GM18498 (cell line): ENCODE measurements at regions not wholly inside any gene's neighbourhood (a gene's known extent, or its start where the extent isn't known, plus 50 kb on each side); places are given as distances from the start of the nearest gene placed in this dataset.

Source experiments
- ATAC-seq: cut with Tn5 transposase; IDR thresholded peaks from one replicate; pipeline ENCODE4 v1.9.1; 2021; ENCODE audit warnings: mild to moderate bottlenecking, moderate library complexity; ENCODE audit not compliant: unreplicated experiment

DNA sequence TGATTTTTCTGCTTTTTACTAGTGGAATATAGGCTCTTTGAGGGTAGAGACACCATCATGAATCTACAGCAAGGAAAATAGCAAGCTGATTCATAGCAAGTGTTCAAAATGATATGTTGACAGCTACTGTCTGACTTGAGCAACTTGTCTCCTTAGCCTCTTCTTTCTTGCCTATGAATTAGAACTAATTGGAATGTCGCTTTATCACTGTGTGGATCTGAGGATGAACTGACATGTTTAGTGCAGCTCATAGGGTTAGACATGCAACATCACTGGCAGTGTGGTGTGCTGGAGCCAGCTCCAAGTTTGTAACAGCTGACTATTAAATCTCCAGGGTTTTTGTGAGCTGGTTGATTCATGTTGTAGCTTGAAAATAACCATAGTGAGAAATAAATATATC, 1068.4 kb downstream of the PCDH18 start:
- ATAC-seq = no peak

DNA sequence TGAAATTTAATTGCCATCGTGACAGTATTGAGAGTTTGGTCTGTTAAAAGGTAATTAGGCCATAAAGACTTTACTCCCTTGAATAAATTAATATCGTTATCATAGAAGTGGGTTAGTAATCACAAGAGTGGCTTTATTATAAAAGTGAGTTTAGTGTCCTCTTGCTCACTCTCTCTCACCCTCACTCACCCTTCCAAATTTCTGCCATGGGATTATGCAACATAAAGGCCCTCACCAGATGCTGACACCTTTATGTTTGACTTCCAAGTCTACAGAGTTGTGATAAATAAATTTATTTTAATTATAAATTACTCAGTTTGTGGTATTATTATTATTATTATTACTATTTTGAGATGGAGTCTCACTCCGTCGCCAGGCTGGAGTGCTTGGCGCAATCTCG, 1070.8 kb downstream of the PCDH18 start:
- ATAC-seq = no peak

DNA sequence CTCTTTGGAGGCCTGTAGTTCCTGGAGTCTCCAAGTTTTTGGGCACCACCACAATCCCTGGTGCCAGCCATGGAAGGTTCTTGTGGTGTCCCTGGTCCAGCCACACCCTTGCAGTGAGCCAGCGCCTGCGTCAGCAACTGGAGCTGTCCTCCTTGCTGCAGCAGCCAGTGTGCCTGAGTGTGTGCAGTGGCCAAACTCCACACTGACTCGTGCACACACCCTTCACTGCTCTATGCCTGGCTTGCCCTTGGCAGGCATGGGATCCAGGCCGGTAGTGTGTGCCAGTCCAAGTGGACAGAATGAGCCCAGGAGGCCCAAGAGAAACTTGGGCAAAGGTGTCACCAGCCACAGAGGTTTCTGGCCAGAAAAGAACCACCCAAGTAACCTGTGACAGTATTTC, 1074.0 kb downstream of the PCDH18 start:
- ATAC-seq = no peak

DNA sequence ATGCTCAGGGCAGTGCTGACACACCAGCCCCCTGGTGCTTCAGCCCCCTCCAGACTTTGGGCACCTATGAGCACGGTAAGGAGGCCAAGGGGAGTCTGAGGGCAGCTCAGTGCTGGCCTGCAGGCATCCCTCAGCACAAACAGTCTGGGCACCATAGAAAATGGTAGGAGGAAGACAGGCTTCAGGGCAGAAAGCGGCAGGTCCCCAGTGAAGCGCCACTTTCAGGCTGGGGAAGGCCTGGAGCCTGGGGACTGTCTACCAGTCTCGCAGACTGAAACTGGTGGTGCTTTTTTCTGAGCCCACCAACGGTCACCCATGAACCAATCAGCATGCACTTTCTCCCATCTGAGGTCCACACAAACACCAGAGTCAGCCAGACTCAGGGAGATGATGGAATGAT, 1074.7 kb downstream of the PCDH18 start:
- no peak for ATAC-seq

DNA sequence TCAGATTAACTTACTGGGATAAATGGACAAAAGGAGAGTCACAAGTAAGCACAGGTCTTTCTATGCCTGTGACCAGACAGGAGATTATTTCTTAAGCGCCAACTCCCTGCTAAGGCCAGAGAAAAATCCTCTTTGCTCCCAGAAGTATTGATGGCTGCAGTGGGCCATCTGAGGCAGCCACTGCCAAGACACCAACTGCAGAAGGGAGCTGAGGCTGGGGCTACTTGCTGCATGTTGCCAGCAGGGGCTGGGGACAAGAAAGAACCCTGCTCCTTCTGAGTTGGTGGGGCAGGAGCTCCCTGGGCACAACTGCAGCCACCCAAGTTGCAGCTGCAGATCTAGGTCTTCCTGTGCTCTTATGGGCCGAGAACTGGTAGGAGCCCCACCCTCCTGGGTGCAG, 1075.3 kb downstream of the PCDH18 start:
- no peak for ATAC-seq

DNA sequence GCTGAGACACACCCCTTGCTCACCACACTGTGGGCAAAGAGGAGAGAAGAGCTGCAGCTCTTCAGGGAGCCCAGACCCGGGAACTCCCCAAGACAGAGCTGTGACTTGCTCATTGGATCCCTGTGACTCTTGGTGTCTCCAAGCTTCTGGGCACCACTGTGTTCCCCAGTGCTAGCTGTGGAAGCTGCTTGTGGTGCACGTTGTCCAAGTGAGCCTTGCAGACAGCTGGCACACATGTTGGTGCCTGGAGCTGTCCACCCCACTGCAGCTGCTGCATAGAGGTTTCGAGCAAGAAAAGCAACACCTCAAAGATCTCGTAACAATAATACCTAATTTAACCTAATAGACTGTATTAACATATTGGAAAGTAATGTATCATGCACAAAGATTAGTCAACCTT, 1089.3 kb downstream of the PCDH18 start:
- ATAC-seq = no peak

DNA sequence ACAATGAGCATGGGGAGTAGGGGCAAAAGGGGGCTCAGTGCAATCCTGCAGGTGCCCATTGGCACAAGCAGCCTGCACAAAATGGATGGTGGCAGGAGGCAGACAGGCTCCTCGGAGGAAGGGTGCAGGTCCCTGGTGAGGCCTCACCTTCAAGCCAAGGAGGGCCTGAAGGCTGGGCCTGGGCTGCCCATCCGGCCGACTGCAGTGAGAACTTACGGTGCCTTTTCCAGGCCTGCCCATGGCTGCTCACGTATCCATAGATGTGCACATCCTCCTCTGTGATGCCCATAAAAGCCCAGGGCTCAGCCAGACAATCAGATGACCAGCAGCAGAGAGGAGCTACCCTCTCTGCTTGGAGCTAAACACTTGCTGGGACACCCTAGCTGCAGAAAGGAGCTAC, 1089.8 kb downstream of the PCDH18 start:
- no peak for ATAC-seq

DNA sequence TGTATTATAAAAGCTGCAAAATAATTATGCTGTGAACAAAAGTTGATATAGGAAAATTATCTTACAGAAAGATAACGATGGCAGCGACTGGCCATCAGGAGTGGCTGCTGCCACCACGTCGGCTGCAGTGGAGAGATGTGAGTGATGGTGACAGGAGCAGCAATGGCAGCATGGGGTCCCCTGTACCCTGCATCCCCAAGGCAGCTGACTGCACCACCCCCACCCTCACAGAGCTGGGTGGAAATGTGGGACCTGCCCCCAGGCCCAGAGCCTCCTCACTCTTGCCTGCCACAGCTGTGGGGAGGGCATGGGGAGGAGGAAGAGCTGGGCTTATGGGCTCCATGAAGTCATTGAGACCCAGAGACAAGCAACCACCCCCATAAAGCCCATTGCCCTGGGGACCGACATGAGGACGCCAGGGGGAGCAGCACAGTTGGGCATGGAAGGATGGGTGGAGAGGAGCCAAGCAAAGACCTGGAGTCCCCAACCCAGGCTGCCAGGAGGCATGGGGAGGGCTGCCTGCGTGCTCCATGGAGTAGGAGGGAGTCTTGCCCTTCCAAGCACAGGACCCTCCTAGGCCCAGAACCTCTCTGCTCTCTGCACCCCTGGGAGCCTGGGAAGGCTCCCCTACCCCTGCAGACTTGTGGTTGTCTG, 1090.5 kb downstream of the PCDH18 start:
- no peak for ATAC-seq

DNA sequence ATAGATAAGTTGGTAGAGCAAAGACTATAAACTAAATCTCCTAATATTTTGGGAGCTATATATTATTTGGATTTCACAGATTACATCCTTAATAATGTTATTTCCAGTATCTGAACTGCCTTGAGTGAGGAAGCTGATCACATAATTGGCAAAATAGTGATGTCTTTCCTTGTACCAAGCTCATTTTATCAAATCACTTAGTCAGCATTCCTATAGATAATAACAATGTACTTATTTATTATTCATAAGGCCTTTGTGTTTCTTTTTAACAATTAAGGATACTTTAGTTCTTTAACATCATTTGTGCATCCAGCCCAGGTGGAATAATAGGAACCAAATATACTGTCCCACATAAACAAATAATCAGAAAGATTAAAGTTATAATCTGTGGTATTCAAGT, 1093.6 kb downstream of the PCDH18 start:
- no peak for ATAC-seq

DNA sequence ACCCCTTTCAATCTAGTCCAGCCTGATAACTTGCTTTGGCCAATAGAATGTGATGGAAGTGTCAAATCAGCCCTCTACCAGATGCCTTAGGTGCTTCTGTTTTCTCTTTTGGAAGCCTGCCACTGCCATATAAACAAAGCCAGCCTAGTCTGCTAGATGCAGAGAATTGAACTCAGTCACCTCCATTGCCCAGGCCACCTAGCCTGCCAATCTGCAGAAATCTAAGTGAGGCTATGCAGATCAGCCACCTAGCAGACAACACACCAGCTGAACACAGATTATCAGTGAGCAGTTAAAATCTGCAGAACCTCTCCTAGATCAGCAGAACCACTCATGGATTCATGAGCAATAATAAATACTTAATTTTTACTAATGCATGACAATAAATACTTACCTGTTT, 1108.2 kb downstream of the PCDH18 start:
- ATAC-seq = no peak

DNA sequence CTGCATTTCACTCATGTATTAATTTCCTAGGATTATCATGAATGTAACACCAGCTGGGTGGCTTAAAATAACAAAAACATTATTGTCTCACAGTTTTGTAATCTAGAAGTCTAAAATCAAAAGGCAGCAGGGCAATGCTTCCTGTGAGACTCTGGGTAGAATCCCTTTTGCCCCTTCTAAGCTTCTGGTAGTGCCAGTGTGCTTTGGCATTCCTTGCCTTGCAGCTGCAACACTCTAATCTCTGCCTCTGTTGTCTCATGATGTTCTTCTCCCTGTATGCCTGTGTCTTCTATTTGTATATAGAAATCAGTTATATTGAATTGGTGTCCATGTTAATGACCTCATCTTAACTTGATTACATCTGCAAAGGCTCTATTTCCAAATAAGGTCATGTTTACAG, 1117.3 kb downstream of the PCDH18 start:
- ATAC-seq = no peak

DNA sequence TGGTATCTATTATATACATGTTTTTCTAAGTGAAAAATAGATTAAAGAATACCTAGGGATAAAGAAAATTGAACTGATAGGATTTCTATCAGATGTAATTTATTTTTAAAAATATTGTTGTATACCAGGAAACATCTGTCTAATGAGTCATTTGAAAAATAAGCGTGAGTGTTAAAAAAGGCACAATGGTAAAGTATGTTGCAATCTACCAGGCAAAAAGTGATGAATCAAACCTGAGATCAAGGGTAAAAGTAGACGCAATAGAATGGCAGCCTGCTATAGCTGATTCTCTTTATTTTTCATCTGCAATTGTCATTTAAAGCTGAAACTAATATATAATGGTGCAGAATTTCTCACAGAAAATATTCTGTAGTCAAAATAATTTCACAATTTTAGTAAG, 1119.6 kb downstream of the PCDH18 start:
- ATAC-seq = no peak

DNA sequence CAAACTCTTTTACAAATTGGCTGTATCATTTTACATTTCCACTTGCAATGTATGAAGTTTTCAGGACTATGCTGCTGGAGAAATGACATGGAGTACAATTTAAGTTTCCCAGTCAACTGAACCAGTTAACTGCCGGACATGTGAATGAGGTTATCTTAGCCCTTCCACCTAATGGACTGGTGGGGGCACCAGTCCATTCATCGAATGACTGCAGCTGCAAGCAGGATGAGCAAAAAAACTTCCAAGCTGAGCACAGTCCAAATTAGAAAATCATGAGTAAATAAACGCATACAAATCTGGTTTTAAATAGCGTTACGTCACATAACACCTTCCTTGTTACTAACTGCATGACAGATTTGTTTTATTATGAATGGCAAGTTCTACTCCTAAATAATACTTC, 1131.5 kb downstream of the PCDH18 start:
- ATAC-seq = no peak

DNA sequence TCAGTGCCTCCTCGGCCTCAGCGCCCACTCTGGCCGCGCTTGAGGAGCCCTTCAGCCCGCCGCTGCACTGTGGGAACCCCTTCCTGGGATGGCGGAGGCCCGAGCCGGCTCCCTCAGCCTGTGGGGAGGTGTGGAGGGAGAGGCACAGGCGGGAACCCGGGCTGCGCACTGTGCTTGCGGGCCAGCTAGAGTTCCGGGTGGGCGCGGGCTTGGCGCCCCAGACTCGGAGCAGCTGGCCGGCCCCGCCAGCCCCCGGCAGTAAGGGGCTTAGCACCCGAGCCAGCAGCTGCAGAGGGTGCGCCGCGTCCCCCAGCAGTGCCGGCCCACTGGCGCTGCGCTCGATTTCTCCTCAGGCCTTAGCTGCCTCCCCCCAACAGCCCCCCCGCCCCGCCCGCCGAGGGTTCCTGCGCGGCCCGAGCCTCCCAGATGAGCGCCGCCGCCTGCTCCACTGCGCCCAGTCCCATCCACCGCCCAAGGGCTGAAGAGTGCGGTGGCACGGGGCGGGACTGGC, 1137.0 kb downstream of the PCDH18 start:
- ATAC-seq = no peak

DNA sequence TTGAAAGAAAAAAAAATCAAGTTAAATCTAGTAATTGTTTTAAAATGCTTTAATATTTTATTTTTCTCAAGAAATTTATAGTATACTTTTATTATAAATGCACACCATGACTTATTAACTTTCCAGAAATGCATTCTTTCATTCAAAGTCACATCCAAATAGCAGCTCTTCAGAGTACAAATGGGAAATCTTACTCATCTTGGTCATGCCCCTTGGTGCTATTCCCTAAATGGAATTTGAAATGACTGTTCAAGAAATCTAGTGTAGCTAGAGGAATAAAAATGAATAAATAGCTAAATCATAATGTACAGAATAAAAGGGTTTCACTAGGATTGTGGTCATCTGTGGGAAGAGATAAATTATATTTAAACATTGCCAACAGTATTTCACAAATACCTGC, 1139.7 kb downstream of the PCDH18 start:
- no peak for ATAC-seq

DNA sequence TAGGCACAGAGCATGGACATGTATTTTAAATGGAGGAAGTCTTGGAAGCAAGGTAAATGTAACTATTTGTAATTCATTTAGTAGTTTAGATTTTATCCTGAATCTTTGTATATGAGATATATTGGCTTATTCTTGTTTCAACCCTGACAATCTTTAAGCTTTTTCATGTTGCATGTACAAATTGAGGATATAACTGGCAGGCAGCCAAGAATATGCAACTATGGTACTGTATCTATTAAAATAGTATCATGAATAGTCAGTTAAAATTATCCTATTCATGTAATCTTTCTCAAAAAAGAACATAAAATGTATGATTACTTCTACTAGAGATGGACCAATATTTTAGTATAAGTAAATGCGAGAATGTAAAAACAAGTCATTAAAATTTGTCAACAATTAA, 1141.5 kb downstream of the PCDH18 start:
- ATAC-seq = no peak

DNA sequence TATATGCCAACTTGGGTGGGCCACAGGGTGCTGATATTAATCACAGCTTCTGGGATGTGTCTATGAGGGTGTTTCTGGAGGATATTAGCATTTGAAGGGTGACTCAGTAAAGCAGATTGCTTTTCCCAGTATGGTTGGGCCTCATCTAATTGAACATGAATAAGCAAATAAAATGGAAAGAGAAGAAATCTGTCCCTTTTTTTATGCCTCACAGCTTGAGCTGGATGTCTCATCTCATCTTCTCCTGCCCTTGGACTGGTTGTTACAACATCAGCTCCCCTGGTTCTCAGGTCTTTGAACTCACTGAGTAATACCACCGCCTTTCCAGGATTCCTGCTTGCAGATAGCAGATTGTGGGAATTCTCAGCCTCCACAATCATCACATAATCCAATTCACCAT, 1149.2 kb downstream of the PCDH18 start:
- no peak for ATAC-seq

DNA sequence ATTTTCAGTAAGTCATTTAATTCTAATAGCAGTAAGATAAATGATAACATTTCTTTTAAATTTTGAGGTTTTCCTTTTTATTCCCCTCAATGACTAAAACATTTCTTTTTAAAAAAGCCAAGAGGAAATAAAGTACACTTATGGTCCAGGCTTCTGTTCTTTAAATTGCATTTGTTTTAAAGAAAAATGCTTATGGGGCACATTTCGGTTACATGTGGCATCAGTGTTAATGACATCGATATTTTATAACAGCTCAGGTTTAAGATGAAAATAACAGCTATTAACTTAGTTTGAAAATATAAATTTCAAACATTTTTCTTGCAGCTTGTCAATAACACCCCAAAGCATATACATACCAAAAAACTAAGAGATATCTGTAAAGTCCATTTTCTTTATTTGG, 1161.1 kb downstream of the PCDH18 start:
- no peak for ATAC-seq

DNA sequence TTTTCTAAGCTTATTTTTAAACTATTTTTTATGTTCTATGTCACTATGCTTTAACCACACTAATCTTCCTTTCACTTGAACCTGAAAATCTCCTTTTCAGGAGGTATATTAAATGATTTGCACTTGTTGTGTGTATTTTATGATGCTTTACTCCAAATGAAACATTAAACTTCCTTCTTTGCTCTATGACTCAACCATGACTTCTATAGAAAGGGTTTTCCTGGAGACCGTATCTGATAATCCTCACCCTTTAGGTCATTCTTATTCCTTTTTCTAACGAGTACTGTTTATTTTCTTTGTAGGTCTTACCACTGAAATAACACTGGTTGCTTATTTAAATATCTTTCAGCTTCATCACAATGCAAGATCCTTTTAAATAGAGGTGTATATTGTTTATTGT, 1163.2 kb downstream of the PCDH18 start:
- no peak for ATAC-seq

DNA sequence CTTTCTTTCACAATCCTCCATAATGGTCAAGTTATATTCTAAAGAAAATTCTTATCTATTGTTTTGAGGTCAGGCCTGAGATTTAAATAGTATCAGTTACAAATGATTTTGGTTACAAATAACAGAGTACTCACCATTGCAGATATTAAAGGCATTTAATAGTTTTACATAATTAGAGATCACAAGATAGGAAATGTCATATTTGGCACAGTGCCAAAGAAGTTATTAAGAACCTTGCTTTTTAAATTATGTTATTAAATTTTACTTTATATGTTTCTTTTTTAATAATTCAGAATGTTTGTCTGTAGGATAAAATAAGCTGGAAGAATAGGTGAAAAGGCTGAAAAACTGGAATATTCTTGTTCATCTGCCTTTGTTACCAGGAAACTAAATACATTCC, 1174.7 kb downstream of the PCDH18 start:
- ATAC-seq = no peak

DNA sequence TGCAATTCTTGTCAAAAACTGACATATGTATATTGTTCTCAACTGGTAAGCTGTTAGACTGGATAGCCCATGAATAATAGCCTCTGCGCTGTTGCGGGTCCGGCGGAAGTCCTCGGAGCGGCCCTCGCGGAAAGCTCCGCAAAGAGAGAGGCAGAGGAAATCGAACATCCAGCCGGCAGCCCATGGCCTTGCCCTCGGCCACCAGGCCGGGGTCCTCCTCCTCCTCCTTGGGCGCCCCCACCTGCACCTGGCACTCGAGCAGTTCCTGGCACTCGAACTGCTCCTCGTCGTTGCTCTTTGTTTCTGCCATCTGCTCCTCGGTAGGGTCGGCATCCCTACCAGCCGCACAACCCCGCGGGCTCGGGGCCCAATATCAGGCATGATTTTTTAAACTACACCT, 1176.3 kb downstream of the PCDH18 start:
- ATAC-seq = no peak

DNA sequence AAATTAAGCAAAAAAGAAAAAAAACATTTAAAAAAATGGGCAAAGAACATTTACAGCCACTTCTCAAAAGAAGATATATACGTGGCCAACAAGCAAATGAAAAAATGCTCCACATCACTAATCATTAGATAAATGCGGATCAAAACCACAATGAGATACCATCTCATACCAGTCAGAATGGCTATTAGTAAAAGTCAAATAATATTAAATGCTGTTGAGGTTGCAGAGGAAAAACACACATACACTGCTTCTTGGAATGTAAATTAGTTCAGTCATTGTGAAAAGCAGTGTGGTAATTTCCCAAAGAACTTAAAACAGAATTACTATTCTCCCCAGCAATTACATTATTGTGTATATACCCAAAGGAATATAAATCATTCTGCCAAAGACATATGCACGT, 1189.0 kb downstream of the PCDH18 start:
- no peak for ATAC-seq

DNA sequence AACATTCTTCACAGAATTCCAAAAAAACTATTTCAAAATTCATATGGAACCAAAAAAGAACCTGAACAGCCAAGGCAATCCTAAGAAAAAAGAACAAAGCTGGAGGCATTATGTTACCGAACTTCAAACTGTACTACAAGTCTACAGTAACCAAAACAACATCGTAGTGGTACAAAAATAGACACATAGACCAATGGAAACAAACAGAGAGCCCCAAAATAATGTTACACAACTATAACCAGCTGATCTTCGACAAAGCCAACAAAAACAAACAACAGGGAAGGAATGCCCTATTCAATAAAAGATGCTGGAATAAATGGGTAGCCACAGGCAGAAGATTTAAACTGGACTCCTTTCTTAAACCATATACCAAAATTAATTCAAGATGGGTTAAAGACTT, 1189.6 kb downstream of the PCDH18 start:
- ATAC-seq = no peak
